ENCODE measurements at regions not wholly inside any gene's neighbourhood (a gene's known extent, or its start where the extent isn't known, plus 50 kb on each side); places are given as distances from the start of the nearest gene placed in this dataset.

DNA sequence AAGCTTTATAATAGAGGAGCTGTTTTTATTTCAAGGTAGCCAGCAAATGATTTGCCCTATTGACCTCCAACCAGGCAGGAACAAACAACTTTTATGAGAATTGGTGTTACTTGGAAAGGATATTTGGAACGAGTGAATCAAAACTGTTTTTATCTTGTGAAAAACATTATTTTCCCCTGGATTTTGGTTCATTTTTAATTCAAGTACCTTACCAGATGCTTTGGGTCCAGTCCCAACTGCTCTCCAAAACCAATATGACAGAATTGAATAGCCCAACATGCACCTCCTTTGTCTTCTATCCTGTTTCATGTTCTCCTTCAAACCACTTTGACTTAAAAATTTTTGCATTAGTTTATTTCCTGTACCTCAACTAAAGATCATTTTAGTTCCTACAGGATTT is 178.6 kb upstream of the RBMS1 start:
- DNase-seq (ENCODE audit: low read depth in 2 of 2): no peak

DNA sequence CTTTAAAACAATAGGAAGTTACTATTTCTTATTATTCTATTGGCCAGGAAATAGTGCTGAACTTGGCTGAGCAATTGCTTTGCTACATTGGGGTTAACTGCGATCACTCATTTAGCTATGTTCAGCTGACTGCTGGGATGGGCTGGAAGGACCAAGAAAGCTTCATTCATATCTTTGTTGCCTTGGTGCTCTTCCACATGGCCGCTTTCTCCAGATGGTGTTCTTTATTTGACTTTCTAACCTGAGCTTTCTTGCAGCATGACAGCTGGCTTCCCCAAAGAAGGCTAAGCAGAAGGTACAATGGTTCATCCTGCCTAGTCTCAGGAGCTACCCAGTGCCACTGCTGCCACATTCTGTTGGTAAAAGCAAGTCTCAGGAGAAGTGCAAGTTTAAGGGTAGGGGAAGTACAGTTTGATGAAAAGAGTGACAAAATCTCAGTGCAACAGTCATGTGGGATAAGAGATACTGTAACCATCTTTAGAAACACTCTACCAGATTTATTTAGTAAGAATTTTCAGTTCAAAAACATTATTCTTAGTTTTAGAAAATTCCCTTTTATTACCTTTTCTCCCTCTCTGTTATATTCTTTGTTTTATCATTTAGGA is 180.6 kb upstream of the RBMS1 start:
- DNase-seq (ENCODE audit: low read depth in 2 of 2): no peak

DNA sequence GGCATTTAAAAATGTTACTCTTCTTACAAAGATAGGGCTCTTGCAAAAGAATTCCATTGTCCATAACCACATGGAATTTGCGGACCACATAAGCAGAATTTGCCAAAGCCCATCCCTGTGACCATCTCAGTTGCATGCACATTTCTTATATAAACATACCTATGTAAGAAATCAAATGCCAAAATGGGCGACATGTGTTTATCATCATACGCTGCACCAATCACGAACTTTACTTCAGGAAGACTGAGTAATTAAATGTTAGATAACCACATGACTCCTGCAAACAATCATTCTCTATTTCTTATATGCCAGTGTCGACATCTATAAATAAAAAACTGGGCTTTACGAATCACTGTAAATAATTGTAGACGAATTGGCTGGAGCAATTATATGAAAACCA is 186.1 kb upstream of the RBMS1 start:
- no peak for DNase-seq (ENCODE audit: low read depth in 2 of 2)

DNA sequence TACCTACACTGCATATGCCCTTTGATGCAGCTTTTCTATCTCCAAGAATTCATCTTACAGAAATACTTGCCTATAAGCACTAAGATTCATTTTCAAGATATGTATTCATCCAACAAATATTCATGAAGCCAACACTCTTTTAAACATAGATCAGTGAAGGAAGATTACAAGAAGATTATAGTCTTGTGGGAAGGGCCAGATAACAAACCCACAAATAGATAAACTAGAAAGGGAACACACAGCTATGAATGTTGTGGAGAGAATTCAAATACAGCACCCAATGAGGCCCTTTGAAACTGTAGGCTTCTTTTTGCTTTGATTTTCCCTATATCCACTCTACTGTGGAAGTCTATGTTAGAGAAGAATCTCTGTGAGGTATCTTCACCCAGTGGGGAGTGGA is 186.7 kb upstream of the RBMS1 start:
- DNase-seq (ENCODE audit: low read depth in 2 of 2): no peak

DNA sequence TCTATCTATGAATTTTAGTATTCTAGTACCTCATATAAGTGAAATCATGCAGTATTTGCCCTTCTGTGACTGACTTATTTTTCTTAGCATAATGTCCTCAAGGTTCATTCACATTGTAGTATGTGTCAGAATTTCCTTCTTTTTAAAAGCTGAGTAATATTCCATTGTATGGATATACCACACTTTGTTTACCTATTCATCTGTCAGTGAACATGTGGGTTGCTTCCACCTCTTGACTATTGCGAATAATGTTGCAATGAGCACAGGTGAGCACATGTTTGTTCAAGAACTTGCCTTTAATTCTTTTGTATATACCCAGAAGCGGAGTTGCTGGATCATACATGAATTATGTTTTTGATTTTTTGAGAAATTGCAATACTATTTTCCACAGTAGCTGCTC is 187.4 kb upstream of the RBMS1 start:
- no peak for DNase-seq (ENCODE audit: low read depth in 2 of 2)

DNA sequence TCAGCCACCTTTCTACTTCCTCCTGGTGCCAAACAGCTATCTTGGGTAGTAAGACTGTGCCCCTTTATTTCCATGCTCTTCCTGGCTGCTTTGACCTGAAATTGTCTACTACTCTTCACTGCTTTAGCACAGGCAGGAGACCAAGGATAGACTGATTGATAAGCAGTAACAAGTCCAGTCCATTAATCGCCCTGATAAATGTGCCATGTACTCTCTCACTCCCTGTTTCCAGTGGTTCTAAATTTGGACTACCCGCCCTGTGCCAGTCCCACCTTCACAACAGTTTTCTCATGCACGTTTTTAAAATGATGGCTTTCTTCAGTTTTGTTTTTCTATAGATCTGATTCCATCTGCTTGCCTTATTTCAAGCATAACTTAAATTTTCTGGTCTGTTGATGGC is 189.6 kb upstream of the RBMS1 start:
- DNase-seq (ENCODE audit: low read depth in 2 of 2): no peak

DNA sequence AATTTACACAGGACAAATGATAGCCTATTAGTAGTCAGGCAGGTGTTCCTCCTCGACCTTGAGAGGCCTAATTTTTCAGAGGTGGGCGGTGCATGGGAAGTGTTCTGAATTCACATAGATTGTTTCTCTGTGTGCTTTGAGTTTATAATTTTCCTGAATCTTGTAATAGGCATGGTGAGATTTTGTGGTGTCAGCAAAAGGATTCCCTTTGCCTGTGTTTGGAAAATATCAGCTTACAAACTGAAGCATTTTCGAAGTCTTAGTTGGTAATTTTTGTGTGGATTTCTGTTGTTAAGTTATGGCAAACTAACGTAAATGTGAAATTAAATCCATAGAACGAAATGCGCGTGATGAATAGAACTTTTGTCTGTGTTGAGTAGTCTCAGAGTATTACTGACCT is 194.0 kb upstream of the RBMS1 start:
- no peak for DNase-seq (ENCODE audit: low read depth in 2 of 2)

DNA sequence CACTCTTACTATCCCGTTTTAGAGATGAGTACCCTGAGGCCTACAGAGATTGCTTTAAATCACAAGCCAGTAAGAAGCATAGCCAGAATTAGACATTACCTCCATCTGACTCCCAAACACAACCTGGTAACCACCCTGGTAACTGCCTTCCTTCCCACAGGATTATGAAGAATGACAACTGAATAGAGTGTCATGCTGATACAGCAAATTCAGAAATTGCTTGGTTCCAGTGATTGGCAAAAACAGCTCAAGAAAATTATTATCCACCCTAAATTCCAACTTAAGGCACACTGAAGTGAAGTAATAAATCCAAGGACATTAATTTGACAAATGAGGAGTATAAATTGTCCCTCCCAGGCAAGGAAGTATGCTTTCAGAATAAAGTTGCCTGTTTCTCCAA is 195.8 kb upstream of the RBMS1 start:
- no peak for DNase-seq (ENCODE audit: low read depth in 2 of 2)

DNA sequence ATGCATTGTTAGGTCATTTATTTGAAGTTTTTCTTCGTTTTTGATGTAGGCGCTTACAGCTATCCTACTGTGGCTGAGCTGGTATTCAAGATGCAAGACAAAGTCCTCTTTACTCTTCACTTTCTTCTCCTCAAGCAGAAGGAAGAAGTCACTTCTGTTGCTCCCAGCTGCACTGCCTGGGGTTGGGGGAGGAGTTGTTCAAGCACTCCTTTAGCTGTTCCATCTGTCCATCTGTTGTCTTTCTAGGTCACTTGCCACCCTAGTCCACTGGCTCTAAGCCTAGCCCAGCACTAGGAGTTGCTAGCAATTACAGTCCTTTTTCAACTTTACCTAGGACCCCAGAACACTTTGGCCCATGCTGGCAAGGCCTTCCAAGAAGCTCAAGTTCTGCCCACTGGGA is 200.6 kb upstream of the RBMS1 start:
- no peak for DNase-seq (ENCODE audit: low read depth in 2 of 2)

DNA sequence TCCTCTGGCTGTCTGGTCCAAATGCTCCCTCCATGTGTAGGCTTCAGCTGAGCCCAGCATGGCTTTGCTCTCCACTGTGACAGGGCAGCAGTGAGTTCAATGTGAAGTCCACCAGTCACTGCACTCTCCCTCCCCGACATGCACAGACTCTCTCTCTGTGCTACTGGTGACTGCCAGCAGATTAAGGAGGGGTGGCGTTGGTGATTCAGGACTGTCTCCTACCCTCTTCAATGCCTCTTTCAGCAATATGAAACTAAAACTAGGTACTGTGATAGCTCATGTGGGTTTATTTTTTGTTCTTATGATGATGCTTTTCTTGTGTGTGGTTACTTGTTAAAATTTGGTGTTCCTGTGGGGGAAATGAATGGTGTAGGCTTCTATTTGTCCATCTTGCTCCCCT is 201.0 kb upstream of the RBMS1 start:
- DNase-seq (ENCODE audit: low read depth in 2 of 2): no peak

DNA sequence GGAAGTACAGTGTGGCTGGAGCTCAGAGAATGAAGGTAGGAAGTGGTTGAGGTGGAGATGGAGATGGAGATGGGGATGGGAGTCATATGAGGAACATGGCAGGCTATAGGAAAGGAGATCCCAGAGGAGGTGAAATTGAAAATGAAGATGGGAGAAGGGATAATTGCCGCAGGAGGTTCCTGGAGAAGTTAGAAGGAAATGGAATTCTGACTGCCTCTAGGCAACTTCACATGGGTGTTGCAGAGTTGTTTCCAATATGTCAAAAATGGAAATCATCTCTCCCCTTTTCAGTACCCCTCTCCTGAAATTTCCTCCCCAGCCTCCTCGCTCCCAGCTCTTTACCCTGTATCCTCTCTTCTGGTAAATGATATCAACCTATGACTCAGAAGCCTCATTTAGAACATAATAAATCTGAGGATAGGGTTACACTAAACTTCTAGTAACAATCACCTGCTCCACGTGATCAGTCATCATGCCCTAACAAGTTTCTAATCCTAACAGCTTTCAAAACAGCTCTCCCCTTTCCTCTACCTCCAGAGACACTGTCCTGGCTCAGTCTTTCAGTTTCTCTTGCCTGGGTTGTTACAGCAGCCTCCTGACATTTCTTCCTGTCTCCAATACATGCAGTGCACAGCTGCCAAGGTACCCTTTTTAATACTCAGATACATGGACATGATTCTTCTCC is 201.9 kb upstream of the RBMS1 start:
- no peak for DNase-seq (ENCODE audit: low read depth in 2 of 2)

DNA sequence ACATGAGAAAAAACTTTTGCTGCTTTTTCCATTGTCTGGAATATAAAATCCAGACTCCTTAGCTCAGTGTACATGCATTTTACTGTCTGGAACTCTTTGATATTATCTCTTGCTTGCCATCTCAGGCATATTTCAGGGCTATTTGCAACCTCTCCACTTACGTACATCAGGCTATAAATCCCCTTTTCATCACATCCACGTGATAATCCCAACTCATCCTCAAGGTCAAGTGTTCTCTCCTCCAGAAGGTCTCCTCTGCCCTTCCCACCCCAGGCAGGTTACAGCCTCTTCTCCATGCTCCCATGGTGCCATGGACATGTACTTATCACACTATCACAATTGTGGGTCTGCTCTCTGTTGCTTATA is 202.5 kb upstream of the RBMS1 start:
- DNase-seq (ENCODE audit: low read depth in 2 of 2): no peak

DNA sequence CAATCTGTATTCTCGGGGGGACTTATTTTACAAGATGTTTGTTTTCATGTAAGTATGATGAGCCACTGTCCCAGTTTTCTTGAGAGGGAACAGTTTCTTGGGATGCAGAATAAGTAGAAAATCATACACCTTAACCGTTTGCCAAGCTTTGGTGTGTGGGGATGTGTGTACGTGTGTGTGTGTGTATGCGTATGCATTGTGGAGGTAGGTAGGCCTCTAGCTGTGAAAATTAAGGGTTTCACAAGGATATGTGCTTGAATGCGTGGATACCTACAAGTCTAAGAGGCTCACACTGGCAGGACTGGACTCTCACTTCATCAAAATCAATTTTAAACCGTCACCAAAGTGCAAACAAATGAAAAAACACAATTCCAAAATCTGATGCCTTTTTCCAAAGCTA is 204.2 kb upstream of the RBMS1 start:
- no peak for DNase-seq (ENCODE audit: low read depth in 2 of 2)

DNA sequence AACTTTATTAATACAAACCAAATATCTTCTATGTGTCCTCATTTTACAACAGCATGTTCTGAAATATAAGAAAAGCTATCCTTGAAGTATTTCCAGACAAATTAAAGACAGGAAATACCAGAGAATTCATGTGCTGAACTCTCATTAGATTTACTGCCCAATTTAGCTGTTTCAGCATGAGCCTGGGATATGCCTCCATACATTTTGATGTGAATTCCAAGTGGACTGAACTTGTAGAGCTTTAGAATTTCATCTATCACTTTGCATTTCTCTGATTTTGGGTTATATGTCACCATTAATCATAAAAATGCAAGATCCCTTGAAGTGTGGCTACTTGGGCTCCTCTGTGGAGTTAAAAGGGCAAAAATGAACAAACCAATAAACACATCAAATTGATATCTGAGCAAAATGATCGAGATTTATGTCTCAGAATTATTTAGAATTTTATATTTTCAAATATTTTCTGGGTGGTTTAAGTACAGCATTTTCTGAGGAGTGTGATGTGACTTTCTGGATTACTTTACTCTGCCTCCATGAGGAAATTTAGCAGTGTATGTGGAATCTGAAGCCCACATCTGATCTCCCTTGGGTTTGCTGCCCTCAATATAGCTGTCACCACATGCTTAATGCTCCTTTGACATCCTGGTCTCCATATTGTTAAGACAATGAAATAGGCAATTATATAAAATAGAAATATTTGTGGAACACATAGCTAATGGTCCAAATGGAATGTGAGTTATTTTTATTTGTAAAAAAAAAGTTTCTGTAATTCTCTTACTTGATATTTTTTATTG is 206.6 kb upstream of the RBMS1 start:
- DNase-seq (ENCODE audit: low read depth in 2 of 2): no peak

DNA sequence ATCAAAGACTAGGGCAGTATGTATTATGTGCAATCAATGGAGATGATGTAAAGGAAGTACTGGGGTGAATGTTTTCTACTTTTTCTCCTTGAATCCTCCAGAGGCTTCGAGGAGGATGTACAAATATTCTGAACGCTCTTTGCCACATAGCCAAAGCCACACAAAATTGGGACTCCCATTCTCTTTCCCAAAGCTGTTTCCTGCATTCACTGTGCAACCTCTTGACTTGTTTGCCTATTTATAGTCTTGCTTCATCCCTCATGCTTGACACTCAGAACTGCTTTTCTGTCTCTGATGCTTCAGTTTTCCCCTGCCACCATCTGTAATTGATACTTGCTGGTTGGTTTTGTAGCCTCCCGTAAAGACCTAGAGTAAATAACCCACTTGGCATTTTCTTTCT is 208.2 kb upstream of the RBMS1 start:
- DNase-seq (ENCODE audit: low read depth in 2 of 2): no peak

DNA sequence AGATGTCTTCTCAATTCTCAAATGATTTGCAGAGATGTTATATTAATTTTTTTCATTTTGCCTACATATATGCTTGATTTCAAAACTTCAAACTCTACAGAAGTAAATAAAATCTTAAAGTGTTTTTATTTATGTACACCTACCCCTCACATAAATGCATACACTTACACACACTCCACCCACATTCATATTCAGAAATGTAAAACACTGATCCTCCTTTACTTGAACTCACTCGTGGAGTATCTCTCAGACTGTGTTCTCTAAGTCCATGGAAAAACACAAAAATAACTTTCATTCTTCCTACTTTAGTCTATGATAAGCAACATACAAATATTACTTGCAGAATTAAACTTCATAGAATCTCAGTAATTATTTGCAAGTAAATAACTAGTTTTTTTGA is 209.1 kb upstream of the RBMS1 start:
- no peak for DNase-seq (ENCODE audit: low read depth in 2 of 2)

DNA sequence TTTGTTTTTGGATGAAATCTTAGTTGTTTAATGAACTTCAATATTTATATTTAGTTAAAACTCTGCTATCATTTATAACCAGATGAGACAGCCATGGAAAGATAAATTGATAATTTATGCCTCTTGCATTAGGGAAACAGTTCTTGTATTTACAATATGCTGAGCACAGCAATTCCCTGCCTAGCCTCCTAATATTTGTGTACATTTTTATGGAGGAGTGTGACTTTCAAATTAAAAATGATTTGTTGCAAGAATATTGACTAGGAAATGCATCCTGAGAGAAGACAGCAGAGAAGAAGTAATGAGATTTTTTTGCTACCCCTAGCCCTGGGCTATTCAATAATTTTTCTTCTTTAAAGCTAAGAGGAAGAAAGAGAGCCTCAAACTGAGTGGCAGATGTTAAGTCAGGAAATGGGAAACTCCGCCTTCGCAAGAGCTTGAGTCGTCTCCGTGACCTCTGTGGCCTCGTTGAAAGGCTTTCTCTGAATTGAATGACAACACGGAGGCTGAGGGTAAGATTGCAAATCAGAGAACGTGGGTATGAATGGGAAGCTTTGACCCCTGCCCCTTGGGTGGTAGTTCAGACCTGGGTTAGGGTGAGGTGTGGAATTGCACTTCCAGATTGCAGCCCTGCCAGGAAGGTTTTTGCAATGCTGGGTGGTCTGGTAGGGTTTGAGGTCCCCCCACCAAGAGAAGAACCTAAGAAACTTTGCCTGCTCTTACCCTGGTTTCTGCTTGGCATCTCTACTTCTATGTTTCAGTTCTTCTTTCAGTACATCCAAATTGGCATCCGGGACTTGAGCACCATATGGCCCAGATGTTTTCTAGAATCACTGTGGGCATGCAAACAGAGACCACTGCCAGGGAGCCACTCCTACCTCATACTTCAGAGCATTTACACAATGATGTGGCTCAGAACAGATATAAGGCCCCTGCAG is 210.3 kb upstream of the RBMS1 start:
- DNase-seq (ENCODE audit: low read depth in 2 of 2): peak in 1 of 2 donors; percentile 5

DNA sequence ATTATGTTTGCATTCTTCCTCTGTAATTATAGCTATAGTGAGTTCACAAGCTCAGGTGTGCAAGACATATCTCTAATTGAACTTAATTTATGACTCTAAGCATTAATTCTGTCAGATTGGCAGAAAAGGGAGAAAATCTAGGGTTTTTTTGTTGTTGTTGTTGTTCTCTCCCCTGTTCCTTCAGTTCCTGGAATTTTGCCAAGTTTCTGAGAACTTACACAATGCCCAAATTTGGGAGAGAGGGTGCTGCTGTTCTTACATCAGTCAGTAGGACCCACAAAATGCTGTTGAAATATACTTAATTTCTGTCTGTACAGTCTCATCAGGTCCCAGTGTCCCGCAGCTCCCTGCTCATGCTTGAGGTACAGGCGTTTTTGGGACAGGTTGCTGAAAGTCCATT is 221.8 kb upstream of the RBMS1 start:
- no peak for DNase-seq (ENCODE audit: low read depth in 2 of 2)

DNA sequence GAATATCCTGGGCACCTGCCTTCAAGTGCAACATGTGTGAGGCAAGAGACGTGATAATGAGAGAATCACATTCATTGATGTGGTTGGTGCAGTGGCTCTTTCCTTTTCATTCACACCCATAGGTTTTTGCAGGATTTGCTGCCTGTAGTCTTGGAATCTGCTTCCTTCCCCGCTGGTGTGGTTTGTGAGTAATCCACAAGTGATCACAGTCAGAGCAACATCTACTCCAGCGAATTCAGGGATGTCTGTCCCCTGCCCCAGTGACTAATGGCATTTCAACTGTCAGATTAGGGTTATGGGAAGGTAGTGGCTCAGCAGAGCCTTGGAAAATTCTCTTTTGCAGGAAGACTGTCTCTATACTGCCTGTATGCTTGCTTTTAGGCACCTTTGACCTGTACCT is 225.5 kb upstream of the RBMS1 start:
- DNase-seq (ENCODE audit: low read depth in 2 of 2): no peak

DNA sequence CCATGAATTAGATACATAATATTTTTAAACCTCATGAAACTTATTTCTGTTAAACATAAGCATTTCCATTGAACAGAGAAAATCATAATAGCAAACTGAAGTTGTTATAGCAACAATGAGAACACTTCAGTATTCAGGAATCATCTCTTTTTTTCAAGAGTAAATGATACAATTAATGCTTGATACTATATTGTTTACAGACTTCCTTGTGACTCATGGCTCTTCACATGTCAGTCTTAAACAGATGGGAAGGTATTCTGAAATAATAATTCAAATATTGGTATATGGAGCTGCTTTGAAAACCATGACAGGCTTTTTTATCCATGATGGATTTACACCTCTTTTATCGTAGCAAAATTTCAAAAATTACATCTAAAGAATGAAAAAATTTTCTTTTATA is 226.5 kb upstream of the RBMS1 start:
- no peak for DNase-seq (ENCODE audit: low read depth in 2 of 2)

DNA sequence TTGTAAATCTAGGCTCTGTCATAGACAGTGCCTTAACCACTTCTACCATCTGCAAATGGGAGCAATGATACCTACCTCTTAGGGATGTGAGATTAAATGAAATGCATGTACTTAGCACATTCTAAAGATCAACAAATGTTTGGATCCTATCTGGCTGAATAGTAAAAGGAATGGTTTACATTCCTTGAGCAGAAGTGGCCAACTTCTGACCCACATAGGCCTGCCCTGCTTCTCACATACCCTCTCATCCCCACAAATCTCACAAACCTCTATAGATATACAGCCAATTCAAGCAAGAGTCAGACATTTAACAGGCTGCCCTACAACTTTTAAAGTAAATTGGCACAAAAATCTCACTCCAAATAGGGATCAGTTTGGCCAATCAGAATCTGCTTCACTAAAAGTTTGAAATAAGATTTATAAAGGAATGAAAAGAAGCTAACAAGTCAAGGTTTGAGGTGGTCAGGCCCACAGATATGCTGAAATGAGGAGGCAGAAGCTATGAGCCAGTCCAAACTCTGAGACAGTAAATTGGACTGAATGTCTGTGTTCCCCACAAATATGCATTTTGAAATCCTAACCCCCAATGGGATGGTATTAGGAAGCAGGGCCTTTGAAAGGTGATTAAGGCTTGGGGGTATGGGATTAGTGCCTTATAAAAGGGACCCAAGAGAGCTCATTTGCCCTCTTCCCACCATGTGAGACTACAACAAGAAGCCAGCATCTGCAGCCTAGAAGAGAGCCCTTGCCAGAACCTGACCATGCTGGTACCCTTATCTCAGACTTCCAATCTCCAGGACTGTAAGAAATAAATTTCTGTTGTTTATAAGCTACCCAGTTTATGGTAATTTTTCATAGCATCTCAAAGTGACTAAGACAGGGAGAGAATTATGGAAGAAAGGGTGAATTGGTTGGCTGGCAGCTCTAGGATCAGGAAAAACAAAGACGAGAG is 227.8 kb upstream of the RBMS1 start:
- no peak for DNase-seq (ENCODE audit: low read depth in 2 of 2)
